NB4 (cell line): ENCODE measurements at regions not wholly inside any gene's neighbourhood (a gene's known extent, or its start where the extent isn't known, plus 50 kb on each side); places are given as distances from the start of the nearest gene placed in this dataset.

Experiments
- DNase-seq: peaks from one replicate; pipeline ENCODE4 v3.0.0; 2010; ENCODE audit warnings: low read depth
- H3K4me3 ChIP-seq: one replicate; pipeline ENCODE4 v1.5.1; 2011; ENCODE audit warnings: mild to moderate bottlenecking, low read depth, low read length, moderate library complexity
- CTCF ChIP-seq: IDR thresholded peaks from one replicate; pipeline ENCODE4 v1.5.1; 2012; ENCODE audit warnings: low read depth, low read length
- MAX ChIP-seq: IDR thresholded peaks from 2 replicates; pipeline ENCODE4 v1.6.1; 2011; ENCODE audit warnings: low read depth, low read length
- MYC ChIP-seq: IDR thresholded peaks from 2 replicates; pipeline ENCODE4 v1.6.1; 2011; ENCODE audit warnings: low read depth, low read length
- POLR2A ChIP-seq: IDR thresholded peaks from 2 replicates; pipeline ENCODE4 v1.6.1; 2011; ENCODE audit warnings: mild to moderate bottlenecking; ENCODE audit not compliant: insufficient read length; ENCODE audit errors: extremely low read depth

- no peak for TF ChIP-seq MAX
- no peak for TF ChIP-seq POLR2A
- no peak for TF ChIP-seq CTCF
- no peak for TF ChIP-seq MYC
Observed at GRCh38 chr13:85441975-85442374, 357.2 kb downstream of the SLITRK6 start.

GRCh38 chr13:85441364-85441763 is 357.9 kb downstream of the SLITRK6 start:
- DNase-seq = no peak
- no peak for TF ChIP-seq POLR2A
- no peak for TF ChIP-seq MYC
- TF ChIP-seq CTCF = no peak
- no peak for TF ChIP-seq MAX
- H3K4me3 ChIP-seq = no peak overlapping the region

More at GRCh38 chr13:85441975-85442374, 357.2 kb downstream of the SLITRK6 start:
- no peak for DNase-seq
- no peak overlapping the region for H3K4me3 ChIP-seq

GRCh38 chr13:85436029-85436428 is 363.2 kb downstream of the SLITRK6 start:
- DNase-seq = no peak
- H3K4me3 ChIP-seq = no peak overlapping the region
- no peak for TF ChIP-seq POLR2A
- no peak for TF ChIP-seq MAX
- no peak for TF ChIP-seq CTCF
- no peak for TF ChIP-seq MYC

GRCh38 chr13:85434927-85435326 is 364.3 kb downstream of the SLITRK6 start:
- no peak for DNase-seq
- TF ChIP-seq POLR2A = no peak
- no peak for TF ChIP-seq MAX
- TF ChIP-seq CTCF = no peak
- TF ChIP-seq MYC = no peak
- H3K4me3 ChIP-seq = no peak overlapping the region

GRCh38 chr13:85432881-85433280 is 366.3 kb downstream of the SLITRK6 start:
- H3K4me3 ChIP-seq = no peak overlapping the region
- TF ChIP-seq MAX = no peak
- TF ChIP-seq POLR2A = no peak
- no peak for TF ChIP-seq MYC
- no peak for TF ChIP-seq CTCF
- no peak for DNase-seq

- H3K4me3 ChIP-seq = no peak overlapping the region
- TF ChIP-seq POLR2A (no peak), CTCF (no peak), MYC (no peak), MAX (no peak)
- no peak for DNase-seq
Observed at GRCh38 chr13:85431720-85432119, 367.5 kb downstream of the SLITRK6 start.
